GM23248 (cell line): ENCODE measurements at regions not wholly inside any gene's neighbourhood (a gene's known extent, or its start where the extent isn't known, plus 50 kb on each side); places are given as distances from the start of the nearest gene placed in this dataset.

Experiments
- DNase-seq: peaks from one replicate; pipeline ENCODE4 v3.0.0-alpha.2; 2015
- H2AFZ ChIP-seq: fragments of 200-600 bp; sonication (generic); 2 replicates; pipeline ENCODE4 v1.6.1; 2016; ENCODE audit warnings: antibody characterized with exemption
- H3F3A ChIP-seq: fragments of 200-600 bp; sonication (generic); 2 replicates; pipeline ENCODE4 v1.6.1; 2016; ENCODE audit warnings: mild to moderate bottlenecking, antibody characterized with exemption, mixed run types; ENCODE audit not compliant: insufficient read depth
- H3K27ac ChIP-seq: fragments of 200-600 bp; sonication (generic); 2 replicates; pipeline ENCODE4 v1.5.1; 2016; ENCODE audit warnings: mild to moderate bottlenecking
- H3K27me3 ChIP-seq: fragments of 200-600 bp; sonication (generic); replicated peaks from 2 replicates; pipeline ENCODE4 v1.6.1; 2016; ENCODE audit warnings: mild to moderate bottlenecking; ENCODE audit not compliant: insufficient read depth
- H3K36me3 ChIP-seq: fragments of 200-600 bp; sonication (generic); 2 replicates; pipeline ENCODE4 v1.6.1; 2016; ENCODE audit warnings: low read depth, mild to moderate bottlenecking
- H3K4me1 ChIP-seq: fragments of 200-600 bp; sonication (generic); 2 replicates; pipeline ENCODE4 v1.6.1; 2016; ENCODE audit warnings: mild to moderate bottlenecking; ENCODE audit not compliant: insufficient read depth
- H3K4me2 ChIP-seq: fragments of 200-600 bp; sonication (generic); one replicate; pipeline ENCODE4 v1.6.1; 2016; ENCODE audit warnings: mild to moderate bottlenecking; ENCODE audit not compliant: unreplicated experiment
- H3K4me3 ChIP-seq: fragments of 200-600 bp; sonication (generic); 2 replicates; pipeline ENCODE4 v1.5.1; 2016; ENCODE audit warnings: mild to moderate bottlenecking
- H3K79me2 ChIP-seq: fragments of 200-600 bp; sonication (generic); 2 replicates; pipeline ENCODE4 v1.6.1; 2016; ENCODE audit warnings: mild to moderate bottlenecking; ENCODE audit not compliant: insufficient read depth
- H3K9ac ChIP-seq: fragments of 200-600 bp; sonication (generic); 2 replicates; pipeline ENCODE4 v1.6.1; 2016; ENCODE audit warnings: mild to moderate bottlenecking
- H3K9me2 ChIP-seq: fragments of 200-600 bp; sonication (generic); 2 replicates; pipeline ENCODE4 v1.6.1; 2016; ENCODE audit warnings: mixed run types, mild to moderate bottlenecking, moderate library complexity; ENCODE audit not compliant: insufficient read depth
- H3K9me3 ChIP-seq: fragments of 200-600 bp; sonication (generic); one replicate; pipeline ENCODE4 v1.6.1; 2017; ENCODE audit warnings: low read depth
- H4K20me1 ChIP-seq: fragments of 200-600 bp; sonication (generic); 2 replicates; pipeline ENCODE4 v1.6.0; 2016; ENCODE audit not compliant: insufficient read depth
- EZH2 ChIP-seq: fragments of 200-600 bp; sonication (generic); IDR thresholded peaks from 2 replicates; pipeline ENCODE4 v1.6.1; 2018; ENCODE audit warnings: antibody characterized with exemption, mild to moderate bottlenecking; ENCODE audit not compliant: insufficient read depth, poor library complexity, severe bottlenecking
- EZH2phosphoT487 ChIP-seq: fragments of 200-600 bp; sonication (generic); IDR thresholded peaks from 2 replicates; pipeline ENCODE4 v1.6.1; 2018; ENCODE audit warnings: antibody characterized with exemption, moderate library complexity, mild to moderate bottlenecking, low read depth; ENCODE audit not compliant: insufficient read depth
- WGBS, 2 experiments: methylation state at CpG; one replicate each; pipeline ENCODE4 v1.1.6; 2015 to 2017; ENCODE audit warnings: low lambda C conversion rate in 2 of 2, low coverage in 1 of 2; ENCODE audit errors: missing lambda C conversion rate in 2 of 2; 5-methylcytosine and 5-hydroxymethylcytosine counted together
- in situ Hi-C: fragments of 300-500 bp; cut with MboI; formaldehyde crosslinking; loops from 2 replicates; pipeline ENCODE4 v1.15.0; 2020

- no peaks in the 10 kb centered on the region for H3K36me3 ChIP-seq
- H3K79me2 ChIP-seq = no peaks in the 10 kb centered on the region
- DNase-seq = no peak
- WGBS, 2 experiments = 39 to 40% methylated on average over 13 of the region's 13 CpGs
- no peaks in the 10 kb centered on the region for H4K20me1 ChIP-seq
- H3K9ac ChIP-seq = no peak overlapping the region
- H3K27ac ChIP-seq = no peak overlapping the region
- H3F3A ChIP-seq = no peaks in the 10 kb centered on the region
- in situ Hi-C loops = no loop called here
- TF ChIP-seq EZH2 (no peak), EZH2phosphoT487 (no peak)
- no peak overlapping the region for H3K4me3 ChIP-seq
- no peaks in the 10 kb centered on the region for H3K9me2 ChIP-seq
- H3K9me3 ChIP-seq = no peaks in the 10 kb centered on the region
- H3K4me2 ChIP-seq = no peak overlapping the region
- no peak overlapping the region for H2AFZ ChIP-seq
- no peaks in the 10 kb centered on the region for H3K27me3 ChIP-seq
- no peaks in the 10 kb centered on the region for H3K4me1 ChIP-seq
Measured at GRCh38 chr2:129438501-129439057, 540.9 kb upstream of the RAB6C start.

DNA sequence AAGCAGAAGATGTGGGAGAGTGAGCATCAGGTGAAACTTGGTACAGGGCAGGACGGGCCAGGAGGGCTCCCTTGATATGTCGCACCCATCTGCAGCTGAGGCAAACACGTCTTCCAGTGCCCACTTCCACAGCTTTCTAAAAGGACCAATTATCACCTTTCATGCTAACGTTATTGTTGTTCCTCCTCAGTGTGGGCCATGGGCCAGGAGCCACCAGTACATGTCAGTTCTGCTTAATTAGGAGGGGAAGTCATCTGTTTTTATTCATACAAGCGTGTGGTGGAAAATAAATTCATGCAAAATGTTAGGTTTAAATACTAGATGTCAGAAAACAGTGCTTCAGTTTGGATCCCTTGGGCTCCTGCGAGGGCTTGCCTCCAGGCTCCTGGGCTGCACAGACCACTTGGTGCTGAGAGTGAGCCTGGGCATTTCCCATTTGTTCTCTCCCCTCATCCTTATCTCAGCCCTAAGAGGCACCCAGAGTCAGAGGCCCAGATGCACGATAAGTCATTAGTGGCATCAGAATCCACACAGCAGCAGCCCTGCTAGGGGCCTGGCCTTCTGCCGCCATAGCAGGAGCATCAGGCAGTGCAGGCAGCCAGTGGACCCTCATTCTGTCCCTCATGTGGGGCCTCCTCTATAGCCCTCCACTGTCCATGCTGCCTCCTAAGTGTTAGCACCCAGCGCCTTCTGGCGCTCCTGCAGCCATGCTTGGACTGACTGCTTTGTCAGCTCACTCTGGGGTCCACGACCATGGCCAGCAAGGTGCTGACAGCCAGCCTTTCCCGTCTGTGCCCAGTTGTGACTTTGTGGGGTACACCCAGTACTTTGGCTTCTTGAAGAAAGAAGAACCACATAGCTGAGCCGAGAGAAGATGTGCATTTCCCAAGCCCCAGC is 539.8 kb upstream of the RAB6C start:
- Histone ChIP-seq H3K4me1 (no peaks in the 10 kb centered on the region), H3K9ac (no peak overlapping the region), H3K79me2 (no peaks in the 10 kb centered on the region), H3K36me3 (no peaks in the 10 kb centered on the region), H3K4me3 (no peak overlapping the region), H3K4me2 (no peak overlapping the region), H4K20me1 (no peaks in the 10 kb centered on the region), H3F3A (no peaks in the 10 kb centered on the region), H3K27ac (no peak overlapping the region), H3K9me3 (no peaks in the 10 kb centered on the region), H3K9me2 (no peaks in the 10 kb centered on the region), H3K27me3 (no peaks in the 10 kb centered on the region), H2AFZ (no peak overlapping the region)
- no peak for DNase-seq
- TF ChIP-seq EZH2phosphoT487 (no peak), EZH2 (no peak)
- in situ Hi-C loops = no loop called here
- 27% methylated on average over 13 of the region's 13 CpGs for WGBS, 2 experiments

GRCh38 chr2:129441610-129442009 is 537.9 kb upstream of the RAB6C start:
- Histone ChIP-seq H2AFZ (no peak overlapping the region), H3K9ac (no peak overlapping the region), H3K27me3 (no peaks in the 10 kb centered on the region), H3K9me2 (no peaks in the 10 kb centered on the region), H3K36me3 (no peaks in the 10 kb centered on the region), H3K79me2 (no peaks in the 10 kb centered on the region), H3F3A (no peaks in the 10 kb centered on the region), H4K20me1 (no peaks in the 10 kb centered on the region), H3K4me2 (no peak overlapping the region), H3K27ac (no peak overlapping the region), H3K4me1 (no peaks in the 10 kb centered on the region), H3K4me3 (no peak overlapping the region), H3K9me3 (no peaks in the 10 kb centered on the region)
- no peak for TF ChIP-seq EZH2phosphoT487
- TF ChIP-seq EZH2 = no peak
- DNase-seq = no peak
- in situ Hi-C loops = no loop called here

DNA sequence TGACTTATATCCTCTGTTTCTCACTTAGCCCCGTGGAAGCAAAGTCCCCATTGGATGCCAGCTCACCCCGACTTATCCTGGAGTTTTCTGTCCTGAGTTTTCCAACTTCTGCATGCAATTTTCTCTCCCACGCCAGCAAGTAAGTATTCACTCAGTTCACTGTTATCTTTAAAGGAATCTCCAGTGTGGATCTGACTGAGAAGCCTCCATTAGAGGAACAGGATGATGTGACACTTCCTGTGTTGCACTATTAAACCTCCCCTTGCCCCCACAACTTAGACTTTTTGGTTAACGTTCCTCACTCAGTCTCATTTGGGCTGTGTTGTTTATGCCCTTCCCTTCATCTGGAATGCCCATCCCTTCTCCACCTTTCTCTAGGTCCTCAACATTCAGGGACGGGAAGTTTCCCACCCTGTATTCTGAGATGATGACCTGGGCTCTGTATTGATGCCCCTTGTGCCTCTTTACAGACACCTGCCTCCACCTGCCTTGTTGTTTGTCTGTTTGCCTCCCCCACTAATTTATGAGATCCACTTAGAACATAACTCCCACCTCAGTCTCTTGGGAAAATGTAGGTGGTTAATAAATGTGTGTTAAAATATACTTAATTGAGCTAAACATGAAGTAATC is 536.1 kb upstream of the RAB6C start:
- Histone ChIP-seq H3K9me3 (no peaks in the 10 kb centered on the region), H3K36me3 (no peaks in the 10 kb centered on the region), H3F3A (no peaks in the 10 kb centered on the region), H3K27ac (no peak overlapping the region), H2AFZ (no peak overlapping the region), H3K4me3 (no peak overlapping the region), H3K79me2 (no peaks in the 10 kb centered on the region), H3K4me2 (no peak overlapping the region), H3K27me3 (no peaks in the 10 kb centered on the region), H4K20me1 (no peaks in the 10 kb centered on the region), H3K9ac (no peak overlapping the region), H3K9me2 (no peaks in the 10 kb centered on the region), H3K4me1 (no peaks in the 10 kb centered on the region)
- peak; percentile 1 for DNase-seq
- in situ Hi-C loops = no loop called here
- TF ChIP-seq EZH2 (no peak), EZH2phosphoT487 (no peak)
- WGBS, 2 experiments = 13 to 14% methylated on average over 5 of the region's 5 CpGs
